ENCODE measurements at regions not wholly inside any gene's neighbourhood (a gene's known extent, or its start where the extent isn't known, plus 50 kb on each side); places are given as distances from the start of the nearest gene placed in this dataset.

- no peak for DNase-seq (ENCODE audit: low spot score)
These were observed 572.7 kb upstream of the CDH5 start for GRCh38 chr16:65793781-65794180.

GRCh38 chr16:65790768-65791167 is 575.7 kb upstream of the CDH5 start:
- no peak for DNase-seq (ENCODE audit: low spot score)

DNA sequence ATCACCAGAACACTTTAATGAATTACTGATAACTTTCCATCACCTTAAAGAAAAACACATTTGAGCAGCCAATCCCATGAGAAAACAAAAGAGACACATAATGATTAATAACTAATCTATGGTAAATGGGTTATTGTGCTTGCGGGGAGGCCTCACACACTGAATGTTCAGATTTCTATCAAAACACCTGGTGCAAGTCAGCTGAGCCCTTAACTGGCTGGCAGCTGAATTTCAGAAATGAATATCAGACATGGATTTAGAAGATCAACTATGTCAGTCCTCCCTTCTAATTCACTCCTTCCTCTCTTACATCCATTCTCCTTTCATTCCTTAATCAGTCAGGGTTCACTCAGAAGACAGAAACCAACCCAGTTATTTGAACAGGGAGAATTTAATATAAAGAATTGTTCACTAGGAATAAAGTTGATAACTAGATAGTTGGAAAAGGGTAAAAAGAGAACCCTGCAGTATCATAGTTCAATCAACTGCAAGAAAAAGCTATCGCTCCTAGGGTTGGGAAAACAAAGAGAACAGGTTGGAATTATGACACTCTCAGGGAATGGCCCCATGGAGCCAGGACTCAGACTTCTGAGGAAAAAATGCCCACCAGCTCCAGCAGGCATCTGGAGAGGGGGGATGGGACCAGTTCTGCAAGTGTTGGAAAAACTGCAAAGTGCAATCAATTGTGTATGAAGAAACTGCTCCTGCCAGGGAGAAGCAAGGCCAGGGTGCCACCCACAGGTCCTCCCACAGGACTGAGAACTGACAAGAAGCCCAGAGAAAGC is 577.1 kb upstream of the CDH5 start:
- DNase-seq (ENCODE audit: low spot score) = no peak

DNA sequence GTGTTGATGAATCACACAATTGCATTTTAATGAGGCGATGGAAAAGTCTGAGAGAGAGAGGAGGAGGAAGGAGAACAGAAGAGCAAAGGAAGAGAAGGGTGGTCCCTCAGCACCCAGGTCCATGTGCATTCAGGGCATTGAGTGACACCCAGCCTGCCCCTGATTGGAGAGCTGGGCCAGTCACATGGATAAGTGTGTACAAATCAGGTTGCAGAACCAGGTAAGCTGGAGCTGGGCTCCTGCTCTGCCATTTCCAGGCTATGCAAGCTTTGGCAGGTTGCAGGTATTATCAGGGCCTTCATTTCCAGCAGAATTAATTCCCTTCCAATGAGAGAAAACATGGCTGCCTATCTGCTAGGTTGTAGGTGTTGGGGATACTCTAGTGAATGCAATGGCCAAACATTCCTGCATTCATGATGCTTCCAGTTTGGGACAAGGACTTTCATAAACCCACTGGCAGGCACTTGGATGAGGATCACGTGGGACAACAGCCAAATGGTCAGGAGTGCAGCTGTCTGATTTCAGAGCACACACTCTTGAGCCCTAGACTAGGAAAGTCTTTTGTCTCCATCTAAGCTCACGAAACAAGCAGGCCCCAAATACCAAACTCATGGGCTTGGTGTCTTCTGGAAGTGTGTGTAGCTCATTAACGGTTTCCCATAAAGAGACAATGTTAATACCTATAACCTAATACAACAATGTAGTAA is 577.9 kb upstream of the CDH5 start:
- no peak for DNase-seq (ENCODE audit: low spot score)

DNA sequence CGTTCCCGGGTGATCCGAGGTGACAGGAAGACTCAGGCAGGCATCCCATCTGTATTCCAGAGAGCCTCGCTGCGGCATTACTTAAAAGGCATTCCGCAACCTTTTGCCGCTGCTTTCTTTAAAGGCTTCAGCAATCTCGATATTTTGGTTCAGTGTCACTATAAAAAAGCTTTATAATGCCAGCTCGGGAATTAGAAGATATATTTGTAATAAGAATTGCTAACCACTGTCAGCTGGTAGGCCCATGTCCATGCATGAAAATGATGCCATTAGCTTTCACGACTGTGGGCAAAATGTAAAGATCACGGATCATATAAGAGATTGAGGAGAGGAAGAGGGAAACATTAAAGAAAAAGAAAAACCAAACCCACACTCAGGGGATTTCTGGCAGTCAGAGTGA is 578.6 kb upstream of the CDH5 start:
- DNase-seq (ENCODE audit: low spot score) = no peak

- DNase-seq (ENCODE audit: low spot score) = no peak
These were observed 579.6 kb upstream of the CDH5 start for GRCh38 chr16:65786916-65787315.

DNA sequence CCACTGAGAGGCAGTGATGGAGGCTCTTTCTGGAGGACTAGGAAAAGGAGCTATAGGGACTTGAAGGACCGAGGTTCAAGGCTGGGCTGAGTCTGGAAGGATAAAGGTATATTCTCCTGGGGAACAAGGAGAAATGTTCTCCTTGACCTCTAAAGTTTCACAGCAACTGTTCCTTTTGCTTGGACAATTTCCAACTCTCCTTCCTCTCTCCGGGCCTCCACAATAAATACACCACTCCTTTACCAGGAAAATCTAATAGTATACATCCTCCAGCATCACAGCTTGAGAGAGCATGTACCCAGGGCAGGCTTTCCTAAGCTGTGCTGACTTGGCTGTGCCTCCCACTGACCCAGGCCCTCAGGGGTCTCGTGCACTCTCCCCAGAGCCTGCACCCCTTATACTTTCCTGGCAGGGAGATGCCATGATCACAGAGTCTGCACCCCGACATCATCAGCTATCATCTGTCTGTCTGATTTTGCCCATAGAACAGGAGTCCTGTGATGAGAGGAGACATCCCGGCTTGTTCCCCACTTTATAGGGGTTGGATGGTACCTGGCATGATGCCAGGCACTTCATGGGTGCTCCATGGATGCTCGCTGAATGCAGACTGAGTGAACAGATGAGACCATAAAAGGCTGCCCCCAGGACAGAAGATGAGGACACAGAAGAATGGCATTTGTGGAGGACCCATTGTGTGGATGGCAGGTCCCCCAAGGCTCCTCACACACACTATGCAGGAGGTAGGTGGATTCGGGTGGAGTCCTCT is 582.6 kb upstream of the CDH5 start:
- DNase-seq (ENCODE audit: low spot score) = no peak

DNA sequence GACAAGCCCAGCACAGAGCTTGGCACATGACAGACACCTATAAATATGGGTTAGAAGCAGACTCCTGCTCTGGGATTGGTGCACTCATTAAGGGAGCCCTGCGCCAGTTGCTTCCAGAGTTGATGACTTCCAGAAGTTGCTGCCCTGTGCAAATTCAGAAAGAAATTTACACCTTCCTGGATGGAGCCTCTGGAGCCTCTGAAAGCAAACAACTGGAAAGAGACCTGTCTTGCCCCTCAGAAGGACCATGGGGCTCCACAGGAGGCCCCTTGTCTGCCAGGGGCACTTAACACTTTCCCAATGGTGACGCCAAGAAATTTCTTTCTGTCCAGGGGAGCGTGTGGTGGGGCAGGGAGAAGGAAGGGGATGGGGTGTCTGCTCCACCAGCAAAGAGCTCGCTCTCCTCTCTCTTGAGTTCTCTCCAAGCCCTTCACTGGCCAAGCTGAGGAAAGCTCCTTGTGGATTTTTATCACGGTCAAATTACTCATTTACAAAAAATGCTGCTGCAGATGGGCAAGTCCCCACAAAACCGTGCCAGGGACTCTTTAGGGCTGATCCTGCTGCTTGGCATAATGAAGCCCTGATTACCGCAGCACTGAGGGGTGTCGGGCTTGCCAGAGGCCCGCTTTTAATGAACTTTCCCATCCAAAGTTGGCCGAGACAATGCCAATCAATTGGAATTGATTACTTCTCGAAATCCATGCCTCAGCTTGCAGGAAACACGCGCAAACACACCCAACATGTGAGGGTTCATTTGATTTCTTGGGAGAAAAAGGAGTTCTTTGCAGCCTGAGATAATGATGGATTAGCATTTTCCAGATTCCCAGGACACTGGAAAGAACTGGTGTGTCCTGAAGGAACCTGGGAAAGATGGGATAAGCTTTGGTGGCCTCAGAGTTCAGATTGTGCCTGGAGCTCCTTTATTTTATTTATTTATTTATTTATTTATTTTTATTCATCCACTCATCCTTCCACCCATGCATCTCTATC is 583.6 kb upstream of the CDH5 start:
- no peak for DNase-seq (ENCODE audit: low spot score)

- no peak for DNase-seq (ENCODE audit: low spot score)
These were observed 584.6 kb upstream of the CDH5 start for GRCh38 chr16:65781855-65782254.

GRCh38 chr16:65781363-65781762 is 585.1 kb upstream of the CDH5 start:
- DNase-seq (ENCODE audit: low spot score) = no peak

GRCh38 chr16:65779201-65779600 is 587.3 kb upstream of the CDH5 start:
- DNase-seq (ENCODE audit: low spot score) = no peak

DNA sequence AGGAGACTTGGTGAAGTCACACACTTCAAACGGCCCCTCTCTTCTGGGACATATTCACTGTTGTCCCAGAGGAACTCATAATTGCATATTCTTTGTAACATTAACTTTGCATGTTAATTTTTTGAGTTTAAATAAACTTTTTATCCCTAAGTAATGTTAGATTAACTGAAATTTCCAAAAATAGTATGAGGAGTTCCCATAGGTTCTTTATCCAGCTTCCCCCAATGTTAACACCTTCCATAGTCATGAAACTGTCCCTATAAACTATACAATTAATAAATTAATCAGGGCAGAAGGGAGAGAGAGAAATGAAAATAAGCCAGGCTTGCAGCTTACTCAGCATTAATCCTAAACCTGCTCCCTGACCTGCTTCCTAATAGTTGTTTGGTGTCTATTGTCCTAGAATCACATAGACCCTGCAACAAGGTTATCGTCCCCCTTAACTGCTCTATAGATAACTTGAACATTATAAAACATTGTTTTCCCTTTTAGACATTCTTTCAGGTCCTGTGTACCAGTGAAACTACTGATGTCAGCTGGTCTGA is 589.8 kb upstream of the CDH5 start:
- no peak for DNase-seq (ENCODE audit: low spot score)

- no peak for DNase-seq (ENCODE audit: low spot score)
These were observed 590.7 kb upstream of the CDH5 start for GRCh38 chr16:65775829-65776228.

- DNase-seq (ENCODE audit: low spot score) = no peak
These were observed 592.1 kb upstream of the CDH5 start for GRCh38 chr16:65774350-65774749.

DNA sequence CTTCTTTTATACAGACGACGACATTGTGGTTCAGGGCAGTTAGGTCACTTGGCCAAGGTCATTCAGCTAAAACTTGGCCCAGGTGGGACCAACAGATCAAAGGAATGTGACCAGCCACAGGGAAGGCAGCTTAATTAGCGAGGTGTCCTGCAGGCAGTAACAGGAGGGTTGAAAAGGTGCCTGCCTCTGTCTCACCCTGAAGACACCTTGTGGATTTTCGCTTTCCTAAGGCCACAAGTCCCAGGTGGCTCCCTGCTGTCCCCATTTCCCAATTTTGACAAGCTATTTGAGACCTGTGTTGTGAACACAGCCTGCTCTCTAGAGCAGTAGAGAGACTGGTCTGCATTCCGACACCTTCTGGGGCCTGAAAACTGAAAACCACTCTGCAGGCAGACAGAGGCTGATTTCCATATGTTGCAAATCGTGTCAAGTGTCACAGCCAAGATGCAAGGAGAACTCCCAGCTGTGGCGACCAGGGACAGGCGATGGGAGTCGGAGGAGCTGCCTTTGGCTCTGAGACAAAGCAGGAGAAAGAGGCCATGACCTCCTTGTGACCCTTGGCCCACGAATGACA is 593.1 kb upstream of the CDH5 start:
- DNase-seq (ENCODE audit: low spot score) = no peak

- no peak for DNase-seq (ENCODE audit: low spot score)
These were observed 594.3 kb upstream of the CDH5 start for GRCh38 chr16:65772134-65772732.

- no peak for DNase-seq (ENCODE audit: low spot score)
These were observed 594.8 kb upstream of the CDH5 start for GRCh38 chr16:65771707-65772106.

DNA sequence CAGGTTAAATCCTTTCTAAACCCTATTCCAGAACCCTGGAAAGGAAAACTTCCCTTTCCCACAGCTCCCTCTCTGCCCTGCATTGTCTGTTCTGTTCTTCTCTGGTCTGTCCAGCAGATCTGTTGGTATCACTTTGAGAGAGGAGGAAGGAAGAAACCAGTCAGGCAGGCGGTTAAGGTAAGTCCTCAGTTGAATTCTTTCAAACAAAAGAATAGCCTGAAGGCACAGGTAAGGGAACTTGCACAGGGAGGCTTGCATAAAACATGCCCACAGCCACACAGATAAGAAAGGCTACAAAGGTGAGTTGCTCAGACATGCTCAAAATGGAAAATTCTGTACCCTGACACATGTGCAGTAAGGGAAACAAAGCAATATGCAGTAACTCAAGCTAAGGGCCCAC is 595.7 kb upstream of the CDH5 start:
- no peak for DNase-seq (ENCODE audit: low spot score)

DNA sequence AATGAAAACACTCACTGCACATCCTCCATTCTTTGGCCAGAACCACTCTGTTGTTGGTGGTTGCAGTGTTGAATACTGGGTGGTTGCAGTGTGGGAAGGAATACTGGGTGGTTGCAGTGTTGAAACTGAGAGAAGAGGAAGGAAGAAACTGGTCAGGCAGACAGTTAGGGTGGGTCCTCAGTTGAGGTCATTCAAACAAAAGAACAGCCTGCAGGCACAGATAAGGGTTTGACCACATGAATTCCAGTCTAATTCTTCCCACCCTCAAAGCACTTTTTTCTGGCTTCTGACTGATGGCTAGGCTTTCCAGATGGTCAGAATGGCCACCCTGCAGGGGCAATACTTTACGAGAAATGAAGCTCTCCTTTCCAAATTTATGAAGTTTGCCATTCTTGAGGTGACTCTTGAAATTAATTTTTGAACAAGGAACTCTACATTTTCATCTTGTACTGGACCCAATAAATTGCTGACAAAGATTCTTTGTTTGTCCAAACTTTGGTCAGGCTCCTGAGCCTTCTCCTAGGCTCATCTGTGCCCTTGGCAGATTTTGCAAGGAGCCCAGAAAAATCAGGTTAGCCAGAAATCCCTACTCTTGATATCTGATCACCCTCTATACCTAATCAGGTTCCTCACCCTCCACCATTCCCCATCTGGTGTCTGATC is 596.6 kb upstream of the CDH5 start:
- no peak for DNase-seq (ENCODE audit: low spot score)

GRCh38 chr16:65769055-65769465 is 597.4 kb upstream of the CDH5 start:
- DNase-seq (ENCODE audit: low spot score) = no peak
